Chondrocyte (in vitro differentiated cells): ENCODE measurements at regions not wholly inside any gene's neighbourhood (a gene's known extent, or its start where the extent isn't known, plus 50 kb on each side); places are given as distances from the start of the nearest gene placed in this dataset.
"Not testable (repeated sequence)": the region's sequence is repeated elsewhere in the genome, so short reads cannot be mapped to it uniquely, and the experiment has no call there.

Source experiments
- DNase-seq: peaks from one replicate; pipeline ENCODE4 v3.0.0; 2021; ENCODE audit warnings: mixed read lengths, low spot score
- H3K27ac Mint-ChIP-seq: one replicate; pipeline ENCODE4 v1.8.0; 2021; ENCODE audit warnings: mild to moderate bottlenecking, moderate library complexity, mixed read lengths; ENCODE audit not compliant: unreplicated experiment
- H3K27me3 Mint-ChIP-seq: 2 replicates; pipeline ENCODE4 v1.8.0; 2021; ENCODE audit warnings: low read depth, mixed read lengths
- H3K36me3 Mint-ChIP-seq: 2 replicates; pipeline ENCODE4 v1.8.0; 2021; ENCODE audit warnings: low read depth, mixed read lengths
- H3K4me1 Mint-ChIP-seq: 2 replicates; pipeline ENCODE4 v1.8.0; 2021; ENCODE audit warnings: low read depth, mild to moderate bottlenecking, mixed read lengths
- H3K4me3 Mint-ChIP-seq: one replicate; pipeline ENCODE4 v1.8.0; 2021; ENCODE audit warnings: mild to moderate bottlenecking, moderate library complexity, mixed read lengths; ENCODE audit not compliant: unreplicated experiment
- H3K9me3 Mint-ChIP-seq: 2 replicates; pipeline ENCODE4 v1.8.0; 2021; ENCODE audit warnings: low read depth, mixed read lengths
- TF ChIP-seq, protein P1 (sequence below): fragments of 200-600 bp; sonication (generic); IDR thresholded peaks from 2 replicates; pipeline ENCODE4 v1.5.0; 2021; ENCODE audit warnings: antibody characterized with exemption, mild to moderate bottlenecking, moderate library complexity

- TF ChIP-seq, protein P1, sequence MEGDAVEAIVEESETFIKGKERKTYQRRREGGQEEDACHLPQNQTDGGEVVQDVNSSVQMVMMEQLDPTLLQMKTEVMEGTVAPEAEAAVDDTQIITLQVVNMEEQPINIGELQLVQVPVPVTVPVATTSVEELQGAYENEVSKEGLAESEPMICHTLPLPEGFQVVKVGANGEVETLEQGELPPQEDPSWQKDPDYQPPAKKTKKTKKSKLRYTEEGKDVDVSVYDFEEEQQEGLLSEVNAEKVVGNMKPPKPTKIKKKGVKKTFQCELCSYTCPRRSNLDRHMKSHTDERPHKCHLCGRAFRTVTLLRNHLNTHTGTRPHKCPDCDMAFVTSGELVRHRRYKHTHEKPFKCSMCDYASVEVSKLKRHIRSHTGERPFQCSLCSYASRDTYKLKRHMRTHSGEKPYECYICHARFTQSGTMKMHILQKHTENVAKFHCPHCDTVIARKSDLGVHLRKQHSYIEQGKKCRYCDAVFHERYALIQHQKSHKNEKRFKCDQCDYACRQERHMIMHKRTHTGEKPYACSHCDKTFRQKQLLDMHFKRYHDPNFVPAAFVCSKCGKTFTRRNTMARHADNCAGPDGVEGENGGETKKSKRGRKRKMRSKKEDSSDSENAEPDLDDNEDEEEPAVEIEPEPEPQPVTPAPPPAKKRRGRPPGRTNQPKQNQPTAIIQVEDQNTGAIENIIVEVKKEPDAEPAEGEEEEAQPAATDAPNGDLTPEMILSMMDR: no peak
Measured at GRCh38 chrX:25860322-25860721, 277.8 kb upstream of the MAGEB18 start.

GRCh38 chrX:25869761-25870160 is 268.4 kb upstream of the MAGEB18 start:
- H3K27me3 Mint-ChIP-seq: no peaks in the 10 kb centered on the region
- H3K36me3 Mint-ChIP-seq: no peaks in the 10 kb centered on the region
- TF ChIP-seq, protein P1: no peak
- DNase-seq: no peak
- H3K4me1 Mint-ChIP-seq: no peaks in the 10 kb centered on the region
- H3K9me3 Mint-ChIP-seq: no peaks in the 10 kb centered on the region
- no peak overlapping the region for H3K27ac Mint-ChIP-seq
- H3K4me3 Mint-ChIP-seq: no peak overlapping the region

More at GRCh38 chrX:25860322-25860721, 277.8 kb upstream of the MAGEB18 start:
- DNase-seq: no peak
- no peaks in the 10 kb centered on the region for H3K4me1 Mint-ChIP-seq
- no peaks in the 10 kb centered on the region for H3K36me3 Mint-ChIP-seq
- H3K4me3 Mint-ChIP-seq: no peak overlapping the region
- peaks cover 11% of the 10 kb centered on the region for H3K9me3 Mint-ChIP-seq
- H3K27me3 Mint-ChIP-seq: no peaks in the 10 kb centered on the region
- no peak overlapping the region for H3K27ac Mint-ChIP-seq

DNA sequence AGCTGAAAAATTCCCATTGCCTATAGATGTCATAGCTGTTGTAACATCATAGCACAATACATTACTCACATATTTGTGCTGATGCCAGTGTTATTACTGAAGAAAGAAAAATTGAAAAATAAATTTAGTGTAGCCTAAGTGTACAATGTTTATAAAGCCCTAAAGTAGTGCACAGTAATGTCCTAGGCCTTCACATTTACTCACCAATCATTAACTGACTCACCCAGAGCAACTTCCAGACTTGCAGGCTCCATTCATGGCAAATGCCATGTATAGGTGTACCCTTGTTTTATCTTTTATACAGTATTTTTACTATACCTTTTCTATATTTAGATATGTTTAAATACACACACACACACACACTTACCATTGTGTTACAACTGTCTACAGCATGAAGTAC is 265.4 kb upstream of the MAGEB18 start:
- no peaks in the 10 kb centered on the region for H3K9me3 Mint-ChIP-seq
- no peaks in the 10 kb centered on the region for H3K27me3 Mint-ChIP-seq
- DNase-seq: no peak
- H3K36me3 Mint-ChIP-seq: no peaks in the 10 kb centered on the region
- no peak overlapping the region for H3K27ac Mint-ChIP-seq
- TF ChIP-seq, protein P1: no peak
- H3K4me1 Mint-ChIP-seq: no peaks in the 10 kb centered on the region
- no peak overlapping the region for H3K4me3 Mint-ChIP-seq

DNA sequence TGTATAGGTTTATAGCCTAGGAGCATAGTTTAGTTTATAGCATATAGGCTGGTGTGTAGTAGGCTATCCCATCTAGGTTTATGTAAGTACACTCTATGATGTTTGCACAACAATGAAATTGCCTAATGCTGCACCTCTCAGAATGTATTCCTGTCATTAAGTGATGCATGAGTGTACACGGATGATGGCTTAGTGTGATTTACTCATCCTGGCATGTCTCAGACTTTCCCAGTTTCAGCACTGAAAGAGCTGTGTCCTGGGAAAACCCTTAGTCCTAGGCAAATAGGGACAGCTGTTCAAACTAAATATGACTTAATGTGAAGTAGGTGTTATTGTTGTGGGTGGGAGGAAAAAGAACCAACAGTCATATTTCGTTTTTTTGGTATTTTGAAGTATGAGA is 264.9 kb upstream of the MAGEB18 start:
- Mint-ChIP-seq H3K27me3 (no peaks in the 10 kb centered on the region), H3K4me1 (no peaks in the 10 kb centered on the region), H3K4me3 (no peak overlapping the region), H3K27ac (no peak overlapping the region), H3K36me3 (no peaks in the 10 kb centered on the region), H3K9me3 (no peaks in the 10 kb centered on the region)
- TF ChIP-seq, protein P1: no peak
- DNase-seq: no peak

GRCh38 chrX:25878806-25879205 is 259.3 kb upstream of the MAGEB18 start:
- H3K4me1 Mint-ChIP-seq: no peaks in the 10 kb centered on the region
- no peaks in the 10 kb centered on the region for H3K27me3 Mint-ChIP-seq
- no peak for DNase-seq
- TF ChIP-seq, protein P1: no peak
- no peak overlapping the region for H3K4me3 Mint-ChIP-seq
- no peaks in the 10 kb centered on the region for H3K9me3 Mint-ChIP-seq
- H3K27ac Mint-ChIP-seq: no peak overlapping the region
- H3K36me3 Mint-ChIP-seq: no peaks in the 10 kb centered on the region

DNA sequence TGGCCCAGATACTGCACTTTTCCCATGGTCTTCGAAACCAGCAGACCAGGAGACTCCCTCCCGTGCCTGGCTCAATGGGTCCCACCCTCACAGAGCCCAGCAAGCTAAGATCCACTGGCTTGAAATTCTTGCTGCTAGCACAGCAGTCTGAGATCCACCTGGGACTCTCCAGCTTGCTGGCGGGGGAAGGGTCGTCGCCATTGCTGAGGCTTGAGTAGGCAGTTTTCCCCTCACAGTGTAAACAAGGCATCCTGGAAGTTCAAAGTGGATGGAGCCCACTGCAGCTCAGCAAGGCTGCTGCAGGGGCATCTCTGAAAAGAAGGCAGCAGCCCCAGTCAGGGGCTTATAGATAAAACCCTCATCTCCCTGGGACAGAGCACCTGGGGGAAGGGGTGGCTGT is 255.6 kb upstream of the MAGEB18 start:
- H3K4me3 Mint-ChIP-seq, H3K4me1 Mint-ChIP-seq, H3K9me3 Mint-ChIP-seq, H3K27ac Mint-ChIP-seq, H3K27me3 Mint-ChIP-seq, DNase-seq, H3K36me3 Mint-ChIP-seq: not testable (repeated sequence)
